Tibial nerve (tissue), 4 donors: ENCODE measurements at regions not wholly inside any gene's neighbourhood (a gene's known extent, or its start where the extent isn't known, plus 50 kb on each side); places are given as distances from the start of the nearest gene placed in this dataset.

Experiments
- DNase-seq, 2 donors: peaks; one replicate each; pipeline ENCODE4 v3.0.0-alpha.2; 2019; ENCODE audit warnings: low spot score in 2 of 2
- H3K27ac ChIP-seq, 4 donors: fragments of 200-600 bp; sonication (generic) in 3 of 4; one replicate each; pipeline ENCODE4 v1.5.1; 2017 to 2019; ENCODE audit warnings: mild to moderate bottlenecking in 1 of 4
- H3K27me3 ChIP-seq, 2 donors: fragments of 200-600 bp; sonication (generic) in 1 of 2; one replicate each; pipeline versions ENCODE4 v1.5.1 to v1.6.0; 2017 to 2019
- H3K36me3 ChIP-seq, 3 donors: fragments of 200-600 bp; sonication (generic); one replicate each; pipeline ENCODE4 v1.5.1; 2018 to 2019
- H3K4me1 ChIP-seq, 4 donors: fragments of 200-600 bp; sonication (generic) in 3 of 4; one replicate each; pipeline ENCODE4 v1.5.1; 2017 to 2019
- H3K4me3 ChIP-seq, 4 donors: fragments of 200-600 bp; sonication (generic) in 3 of 4; one replicate each; pipeline ENCODE4 v1.5.1; 2017 to 2019; ENCODE audit warnings: mild to moderate bottlenecking in 1 of 4, moderate library complexity in 1 of 4
- H3K9me3 ChIP-seq, 4 donors: fragments of 200-600 bp; sonication (generic) in 3 of 4; one replicate each; pipeline ENCODE4 v1.5.1; 2017 to 2019
- CTCF ChIP-seq, 5 experiments: fragments of 200-600 bp in 3 of 5; fragments of 450-650 bp in 2 of 5; sonication (generic) in 3 of 5; IDR thresholded peaks; one replicate each; pipeline ENCODE4 v1.5.1; 2016 to 2019; ENCODE audit warnings: antibody characterized with exemption in 5 of 5, mild to moderate bottlenecking in 3 of 5, moderate library complexity in 2 of 5
- EP300 ChIP-seq, 2 donors: sonication (generic); formaldehyde crosslinking; IDR thresholded peaks; one replicate each; pipeline ENCODE4 v1.6.1; 2017; ENCODE audit warnings: antibody characterized with exemption in 2 of 2, mild to moderate bottlenecking in 1 of 2
- POLR2A ChIP-seq, 2 donors: fragments of 450-650 bp; IDR thresholded peaks; one replicate each; pipeline ENCODE4 v1.6.1; 2017; ENCODE audit warnings: antibody characterized with exemption in 2 of 2, mild to moderate bottlenecking in 2 of 2, moderate library complexity in 2 of 2
- WGBS, 2 donors: methylation state at CpG; one replicate each; pipeline ENCODE4 v1.1.5; 2018; 5-methylcytosine and 5-hydroxymethylcytosine counted together

- WGBS, 2 donors: 64 to 76% methylated on average over 3 of the region's 3 CpGs
- peaks cover 0 to 6% (median 0%) of the 10 kb centered on the region in 4 donors for H3K4me1 ChIP-seq
- DNase-seq: no peak
- H3K4me3 ChIP-seq: no peak overlapping the region
- H3K27me3 ChIP-seq: no peaks in the 10 kb centered on the region
- no peaks in the 10 kb centered on the region for H3K36me3 ChIP-seq
- no peaks in the 10 kb centered on the region for H3K9me3 ChIP-seq
- TF ChIP-seq POLR2A (IDR thresholded peaks at IDR 0.05): no peak
- TF ChIP-seq EP300 (IDR thresholded peaks at IDR 0.05): no peak
- no peak for TF ChIP-seq CTCF (IDR thresholded peaks at IDR 0.05)
- no peak overlapping the region for H3K27ac ChIP-seq
Measured at GRCh38 chr5:54804086-54804485, 181.3 kb downstream of the ESM1 start.

GRCh38 chr5:54803471-54804011, 181.9 kb downstream of the ESM1 start:
- DNase-seq: no peak
- H3K4me1 ChIP-seq: peaks cover 0 to 6% (median 0%) of the 10 kb centered on the region in 4 donors
- 66 to 75% methylated on average over 3 of the region's 3 CpGs for WGBS, 2 donors
- no peak overlapping the region for H3K4me3 ChIP-seq
- no peaks in the 10 kb centered on the region for H3K9me3 ChIP-seq
- no peaks in the 10 kb centered on the region for H3K36me3 ChIP-seq
- no peaks in the 10 kb centered on the region for H3K27me3 ChIP-seq
- H3K27ac ChIP-seq: no peak overlapping the region
- TF ChIP-seq EP300 (IDR thresholded peaks at IDR 0.05) (no peak), CTCF (IDR thresholded peaks at IDR 0.05) (no peak), POLR2A (IDR thresholded peaks at IDR 0.05) (no peak)

- Histone ChIP-seq H3K9me3 (no peaks in the 10 kb centered on the region), H3K27me3 (no peaks in the 10 kb centered on the region), H3K27ac (no peak overlapping the region), H3K4me3 (no peak overlapping the region), H3K4me1 (peaks cover 0 to 12% (median 2%) of the 10 kb centered on the region in 4 donors), H3K36me3 (no peaks in the 10 kb centered on the region)
- no peak for DNase-seq
- WGBS, 2 donors: 81 to 86% methylated on average over 1 of the region's 1 CpG
- TF ChIP-seq CTCF (IDR thresholded peaks at IDR 0.05): no peak
Measured at GRCh38 chr5:54799645-54800044, 185.7 kb downstream of the ESM1 start.

- Histone ChIP-seq H3K9me3 (no peaks in the 10 kb centered on the region), H3K4me1 (peaks cover 0 to 17% (median 2%) of the 10 kb centered on the region in 4 donors), H3K27me3 (no peaks in the 10 kb centered on the region), H3K36me3 (no peaks in the 10 kb centered on the region), H3K27ac (no peak overlapping the region), H3K4me3 (no peak overlapping the region)
- no peak for DNase-seq
- no peak for TF ChIP-seq POLR2A (IDR thresholded peaks at IDR 0.05)
- no peak for TF ChIP-seq CTCF (IDR thresholded peaks at IDR 0.05)
- no peak for TF ChIP-seq EP300 (IDR thresholded peaks at IDR 0.05)
Measured at GRCh38 chr5:54795777-54796176, 189.6 kb downstream of the ESM1 start.

- Histone ChIP-seq H3K27me3 (no peaks in the 10 kb centered on the region), H3K27ac (no peak overlapping the region), H3K9me3 (no peaks in the 10 kb centered on the region), H3K4me3 (no peak overlapping the region), H3K36me3 (no peaks in the 10 kb centered on the region), H3K4me1 (peaks cover 0 to 17% (median 2%) of the 10 kb centered on the region in 4 donors)
- no peak for DNase-seq
- no peak for TF ChIP-seq POLR2A (IDR thresholded peaks at IDR 0.05)
- TF ChIP-seq CTCF (IDR thresholded peaks at IDR 0.05): no peak
- TF ChIP-seq EP300 (IDR thresholded peaks at IDR 0.05): no peak
Measured at GRCh38 chr5:54795284-54795683, 190.1 kb downstream of the ESM1 start.
